HG02798 (cell line): ENCODE measurements at regions not wholly inside any gene's neighbourhood (a gene's known extent, or its start where the extent isn't known, plus 50 kb on each side); places are given as distances from the start of the nearest gene placed in this dataset.
"Not testable (repeated sequence)": the region's sequence is repeated elsewhere in the genome, so short reads cannot be mapped to it uniquely, and the experiment has no call there.

Experiments
- ATAC-seq: cut with Tn5 transposase; IDR thresholded peaks from one replicate; pipeline ENCODE4 v1.9.1; 2021; ENCODE audit warnings: mild to moderate bottlenecking; ENCODE audit not compliant: unreplicated experiment, poor library complexity

- ATAC-seq: no peak
Observed at GRCh38 chr3:110933821-110934426, 137.7 kb upstream of the NECTIN3 start.

DNA sequence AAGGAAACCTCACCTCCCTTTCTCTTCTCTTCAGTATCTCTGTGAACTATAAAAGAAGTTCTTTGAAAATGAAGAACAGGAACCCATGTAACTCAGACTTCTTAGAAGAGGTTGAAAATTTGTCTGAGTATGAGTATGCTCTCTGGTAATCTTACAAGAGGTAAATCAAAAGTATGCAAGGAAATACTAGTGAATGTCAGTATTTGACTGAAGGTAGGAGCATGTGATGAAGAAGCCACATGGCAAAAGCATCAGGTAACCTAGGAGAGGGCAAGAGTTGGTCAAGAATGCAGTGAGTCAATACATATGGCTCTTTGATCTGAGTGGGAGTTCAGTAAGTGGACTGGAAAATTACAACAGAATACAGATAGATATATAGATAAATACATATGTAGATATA, 133.0 kb upstream of the NECTIN3 start:
- no peak for ATAC-seq

GRCh38 chr3:110940055-110940454, 131.6 kb upstream of the NECTIN3 start:
- no peak for ATAC-seq

- no peak for ATAC-seq
Observed at GRCh38 chr3:110944782-110945181, 126.8 kb upstream of the NECTIN3 start.

- no peak for ATAC-seq
Observed at GRCh38 chr3:110946810-110947209, 124.8 kb upstream of the NECTIN3 start.

GRCh38 chr3:110949194-110949593, 122.4 kb upstream of the NECTIN3 start:
- ATAC-seq: not testable (repeated sequence)

DNA sequence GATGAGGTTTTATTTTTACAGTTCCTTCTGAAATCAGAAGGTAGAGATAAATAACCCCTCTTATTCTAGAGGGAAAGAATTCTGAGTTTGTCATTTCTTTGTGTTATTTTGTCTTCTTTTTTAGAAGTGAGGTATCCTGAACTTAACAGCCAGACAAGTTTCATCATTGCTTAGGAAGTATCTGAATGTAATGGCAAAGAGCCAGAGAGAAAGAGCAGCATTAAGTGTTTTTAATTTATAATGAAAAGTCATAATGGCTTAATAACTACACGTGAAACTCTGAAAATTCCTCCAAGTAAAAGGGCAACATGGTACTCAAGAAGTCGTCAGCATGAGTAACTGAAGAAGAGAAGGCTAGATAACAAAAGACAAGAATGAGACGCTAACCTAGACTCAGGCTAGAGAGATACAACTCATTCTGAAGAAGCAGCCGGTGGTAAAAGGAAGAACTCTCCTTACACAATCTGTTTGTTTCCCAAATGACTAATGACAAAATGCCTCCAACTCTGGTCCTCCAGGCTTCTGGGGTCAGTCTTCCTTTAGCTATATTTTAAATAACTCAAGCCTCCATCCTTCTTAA, 116.2 kb upstream of the NECTIN3 start:
- ATAC-seq: no peak

- ATAC-seq: no peak
Observed at GRCh38 chr3:110956081-110956480, 115.5 kb upstream of the NECTIN3 start.

- ATAC-seq: no peak
Observed at GRCh38 chr3:110957247-110958025, 114.2 kb upstream of the NECTIN3 start.

- no peak for ATAC-seq
Observed at GRCh38 chr3:110958313-110959147, 113.1 kb upstream of the NECTIN3 start.

DNA sequence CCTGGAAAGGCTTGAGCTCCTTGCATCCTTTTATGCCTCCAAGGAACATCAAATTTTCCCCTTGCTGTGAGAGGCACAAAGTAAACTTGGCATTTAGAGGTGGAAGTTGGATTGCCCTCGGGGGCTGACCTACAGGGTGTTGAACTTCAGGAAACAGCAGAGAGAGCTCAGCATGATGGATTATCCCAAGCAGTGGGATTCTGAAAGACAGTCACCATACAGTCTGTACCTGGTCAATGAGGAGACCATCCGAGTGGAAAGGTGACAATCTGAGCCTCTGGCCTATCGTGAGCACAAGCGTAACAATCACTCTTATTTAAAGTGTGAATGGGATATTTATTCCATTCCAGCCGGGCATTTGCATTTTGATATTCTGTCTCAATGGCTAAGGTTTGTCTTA, 105.6 kb upstream of the NECTIN3 start:
- ATAC-seq: no peak

GRCh38 chr3:110966966-110967663, 104.5 kb upstream of the NECTIN3 start:
- no peak for ATAC-seq

- no peak for ATAC-seq
Observed at GRCh38 chr3:110968076-110968475, 103.5 kb upstream of the NECTIN3 start.

GRCh38 chr3:110969229-110970211, 102.1 kb upstream of the NECTIN3 start:
- no peak for ATAC-seq

DNA sequence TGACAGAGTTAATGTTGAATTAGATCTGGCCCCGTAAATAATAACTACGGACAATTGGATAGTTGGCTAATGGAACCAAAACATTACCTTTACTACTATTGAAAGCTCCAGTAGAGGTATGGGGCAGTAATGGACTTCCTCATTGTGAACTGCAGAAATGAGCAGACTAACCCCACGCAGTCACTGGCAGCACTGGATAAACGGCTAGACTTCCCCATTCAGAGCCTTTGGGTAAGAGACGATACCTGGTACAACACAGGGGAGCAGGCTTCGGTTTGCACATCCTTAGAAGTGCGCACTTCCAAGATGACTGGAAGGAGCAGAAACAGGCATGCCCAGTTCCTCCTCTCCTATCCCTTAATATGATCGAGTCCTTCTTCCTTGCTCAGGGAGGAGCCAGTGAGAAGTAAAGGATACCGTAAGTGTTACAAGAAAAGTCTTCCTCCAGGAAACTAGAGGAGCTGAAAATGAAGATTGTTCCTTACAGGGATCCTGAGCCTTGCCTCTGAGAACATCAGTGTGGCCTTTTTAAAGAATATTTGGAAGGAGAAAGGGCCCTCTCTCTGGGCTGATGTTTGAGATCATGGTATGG, 100.5 kb upstream of the NECTIN3 start:
- ATAC-seq: no peak

DNA sequence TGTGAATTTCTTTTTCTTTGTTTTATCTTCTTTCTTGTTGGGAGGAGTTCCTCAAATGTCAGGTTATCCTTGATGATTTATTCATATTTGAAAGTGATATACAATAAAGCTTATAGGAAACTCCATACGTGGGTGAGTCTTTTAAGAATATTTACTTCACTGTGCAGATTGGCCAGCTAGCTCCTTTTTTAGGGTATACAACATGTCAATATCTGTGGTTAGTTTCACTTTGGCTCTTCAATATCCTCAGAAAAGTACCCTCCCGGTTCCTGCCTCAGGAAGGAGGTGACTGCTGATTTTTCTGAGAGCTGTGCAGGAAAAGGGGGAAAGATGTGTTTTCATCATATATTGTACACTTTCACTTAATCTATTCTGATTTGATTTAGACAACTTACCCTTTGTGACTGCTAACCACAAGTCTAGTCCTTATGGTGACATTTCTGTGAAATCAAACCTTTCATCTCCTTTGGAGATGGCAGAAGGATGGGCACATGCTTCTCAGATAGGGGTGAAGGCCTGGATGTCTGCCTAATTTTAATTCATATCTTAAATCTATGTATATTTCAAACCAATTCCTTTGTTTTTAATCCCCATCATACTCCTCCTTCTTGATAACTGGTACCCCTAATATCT, 98.2 kb upstream of the NECTIN3 start:
- no peak for ATAC-seq

GRCh38 chr3:110974902-110975301, 96.7 kb upstream of the NECTIN3 start:
- ATAC-seq: no peak
